Ishikawa (cell line): ENCODE measurements at regions not wholly inside any gene's neighbourhood (a gene's known extent, or its start where the extent isn't known, plus 50 kb on each side); places are given as distances from the start of the nearest gene placed in this dataset.

Source experiments
- CEBPB ChIP-seq: IDR thresholded peaks from 2 replicates; pipeline ENCODE4 v1.6.1; 2012
- CREB1 ChIP-seq: IDR thresholded peaks from 2 replicates; pipeline ENCODE4 v1.6.1; 2012; ENCODE audit warnings: low read depth
- EGR1 ChIP-seq: IDR thresholded peaks from 2 replicates; pipeline ENCODE4 v1.6.1; 2012
- EP300 ChIP-seq: IDR thresholded peaks from 2 replicates; pipeline ENCODE4 v1.6.1; 2012; ENCODE audit warnings: borderline replicate concordance
- FOXM1 ChIP-seq: IDR thresholded peaks from 2 replicates; pipeline ENCODE4 v1.6.1; 2012; ENCODE audit warnings: low read depth, borderline replicate concordance
- NFIC ChIP-seq: IDR thresholded peaks from 2 replicates; pipeline ENCODE4 v1.6.1; 2012
- RAD21 ChIP-seq: IDR thresholded peaks from 2 replicates; pipeline ENCODE4 v1.6.1; 2012; ENCODE audit warnings: low read depth
- REST ChIP-seq: IDR thresholded peaks from 2 replicates; pipeline ENCODE4 v1.6.1; 2012; ENCODE audit warnings: low read depth, mild to moderate bottlenecking
- TAF1 ChIP-seq: IDR thresholded peaks from 2 replicates; pipeline ENCODE4 v1.6.1; 2012; ENCODE audit warnings: low read depth, mild to moderate bottlenecking
- TCF12 ChIP-seq: IDR thresholded peaks from 2 replicates; pipeline ENCODE4 v1.6.1; 2012; ENCODE audit warnings: low read depth
- TEAD4 ChIP-seq: IDR thresholded peaks from 2 replicates; pipeline ENCODE4 v1.6.1; 2012
- USF1 ChIP-seq: IDR thresholded peaks from 2 replicates; pipeline ENCODE4 v1.6.1; 2012
- YY1 ChIP-seq: IDR thresholded peaks from 2 replicates; pipeline ENCODE4 v1.6.1; 2012; ENCODE audit warnings: low read depth
- ZBTB7A ChIP-seq: IDR thresholded peaks from 2 replicates; pipeline ENCODE4 v1.6.1; 2012; ENCODE audit warnings: low read depth
- TF ChIP-seq, protein P1 (sequence below): IDR thresholded peaks from 2 replicates; pipeline ENCODE4 v1.6.1; 2012

DNA sequence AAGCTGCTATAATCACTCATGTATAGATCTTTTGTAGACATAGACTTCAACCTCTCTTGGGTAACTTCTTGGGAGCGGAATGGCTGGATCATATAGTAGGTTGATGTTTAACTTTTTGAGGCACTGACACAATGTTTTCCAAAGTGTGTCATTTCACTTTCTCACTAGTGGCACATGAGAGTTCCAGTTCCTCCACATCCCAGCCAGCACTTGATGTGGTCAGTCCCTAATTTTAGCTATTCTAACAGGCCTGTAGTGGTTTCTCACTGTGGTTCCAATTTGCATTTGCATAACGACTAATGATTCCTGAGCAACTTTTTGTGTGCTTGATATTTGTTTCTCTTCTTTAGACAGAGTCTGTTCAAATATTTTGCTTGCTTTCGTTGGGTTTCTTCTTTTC lies 221.3 kb downstream of the DLL1 start:
- no peak for TF ChIP-seq CEBPB
- TF ChIP-seq FOXM1: no peak
- TF ChIP-seq TCF12: no peak
- TF ChIP-seq TEAD4: no peak
- TF ChIP-seq NFIC: no peak
- no peak for TF ChIP-seq USF1
- no peak for TF ChIP-seq EP300
- no peak for TF ChIP-seq EGR1
- no peak for TF ChIP-seq TAF1
- TF ChIP-seq REST: no peak
- no peak for TF ChIP-seq RAD21

GRCh38 chr6:170068496-170068895 lies 222.4 kb downstream of the DLL1 start:
- no peak for TF ChIP-seq NFIC

DNA sequence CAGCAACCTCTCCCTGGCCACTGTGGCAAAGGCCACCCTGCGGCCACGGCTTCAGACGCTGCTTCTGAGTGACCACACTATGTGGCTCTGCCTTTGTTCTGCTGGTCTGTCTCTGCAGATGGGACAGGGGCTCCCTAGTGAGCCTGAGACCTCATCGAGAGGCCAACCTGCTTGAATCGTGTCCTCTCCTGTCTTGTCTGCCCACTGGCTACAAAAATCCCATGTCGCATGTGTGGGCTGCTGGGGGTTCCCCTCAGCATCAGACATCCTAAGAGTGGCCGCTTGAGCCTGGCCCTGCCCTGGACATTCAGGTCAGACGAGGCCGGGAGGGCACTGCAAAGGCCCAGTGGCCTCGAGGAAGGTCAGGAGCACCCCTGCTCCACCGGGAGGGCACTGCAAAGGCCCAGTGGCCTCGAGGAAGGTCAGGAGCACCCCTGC lies 222.9 kb downstream of the DLL1 start:
- TF ChIP-seq USF1 (no peak), TCF12 (no peak), EP300 (no peak), EGR1 (no peak), CREB1 (no peak), YY1 (no peak), ZBTB7A (no peak), TEAD4 (no peak), CEBPB (no peak), TAF1 (no peak), FOXM1 (no peak), REST (no peak), NFIC (no peak), RAD21 (no peak)
- TF ChIP-seq, protein P1, sequence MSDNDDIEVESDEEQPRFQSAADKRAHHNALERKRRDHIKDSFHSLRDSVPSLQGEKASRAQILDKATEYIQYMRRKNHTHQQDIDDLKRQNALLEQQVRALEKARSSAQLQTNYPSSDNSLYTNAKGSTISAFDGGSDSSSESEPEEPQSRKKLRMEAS: no peak

- TF ChIP-seq USF1 (0 out of 2 replicates have a peak, but pooled peaks have one; percentile 4), CEBPB (no peak), EP300 (no peak), TAF1 (no peak)
These were observed 223.7 kb downstream of the DLL1 start for GRCh38 chr6:170067181-170067641.

GRCh38 chr6:170066679-170067078 lies 224.2 kb downstream of the DLL1 start:
- no peak for TF ChIP-seq TCF12
- TF ChIP-seq REST: no peak
- no peak for TF ChIP-seq CEBPB
- TF ChIP-seq TEAD4: no peak
- no peak for TF ChIP-seq YY1
- TF ChIP-seq FOXM1: no peak
